ENCODE measurements at regions not wholly inside any gene's neighbourhood (a gene's known extent, or its start where the extent isn't known, plus 50 kb on each side); places are given as distances from the start of the nearest gene placed in this dataset.

GRCh38 chr14:55976655-55977054 lies 141.6 kb upstream of the PELI2 start:
- H2BK120ac ChIP-seq (ENCODE audit: low read depth, low read length), result no peak overlapping the region
- no peak overlapping the region for H3K4me3 ChIP-seq (ENCODE audit: insufficient read depth, low read depth, low read length)
- no peak overlapping the region for H3K27ac ChIP-seq (ENCODE audit: insufficient read depth, low read length)
- no peak for DNase-seq
- no peak overlapping the region for H3K56ac ChIP-seq (ENCODE audit: extremely low read depth, insufficient read depth, low read length)
- no peaks in the 10 kb centered on the region for H3K9me1 ChIP-seq (ENCODE audit: insufficient read depth, low read length)
- H3K36me3 ChIP-seq (ENCODE audit: control insufficient read depth, insufficient read depth, low read length), result no peaks in the 10 kb centered on the region
- H4K5ac ChIP-seq (ENCODE audit: low read depth, low read length), result no peak overlapping the region
- CTCF ChIA-PET, result no interaction called here
- in situ Hi-C loops (cut with MboI; ENCODE audit: low sequenced_read_pairs) (no loop called here), dilution Hi-C loops (cut with HindIII; ENCODE audit: low sequenced_read_pairs, unreplicated experiment) (no loop called here), intact Hi-C loops (cut with micrococcal nuclease) (no loop called here)
- H3K4me2 ChIP-seq (ENCODE audit: low read depth, low read length), result no peak overlapping the region
- BruUV-seq (replicated peaks), result no TSS peak
- H4K91ac ChIP-seq (ENCODE audit: insufficient read depth, low read depth, low read length), result no peak overlapping the region
- no peak overlapping the region for H2BK5ac ChIP-seq (ENCODE audit: low read depth, low read length, poor library complexity, severe bottlenecking)
- H2BK20ac ChIP-seq (ENCODE audit: low read depth, low read length), result no peak overlapping the region
- no peak overlapping the region for H3K4ac ChIP-seq (ENCODE audit: low read depth, low read length)
- no peak overlapping the region for H3K14ac ChIP-seq (replicated peaks; ENCODE audit: low read depth, low read length)
- no peaks in the 10 kb centered on the region for H3K4me1 ChIP-seq (ENCODE audit: control insufficient read depth, insufficient read depth, low read length)
- no peak overlapping the region for H2AK5ac ChIP-seq (ENCODE audit: low read depth, low read length)
- no peak for ATAC-seq (ENCODE audit: low read depth)
- no peak overlapping the region for H2AFZ ChIP-seq (replicated peaks; ENCODE audit: low read length, poor library complexity)
- H2BK15ac ChIP-seq (ENCODE audit: low read depth, low read length), result no peak overlapping the region
- POLR2A ChIA-PET (ENCODE audit: unreplicated experiment), result no interaction called here
- H3K27me3 ChIP-seq (ENCODE audit: control insufficient read depth, insufficient read depth, low read length), result no peaks in the 10 kb centered on the region
- H3K23ac ChIP-seq (ENCODE audit: low read depth, low read length), result no peak overlapping the region
- H3K9ac ChIP-seq (ENCODE audit: low read depth, low read length), result no peak overlapping the region
- WGBS, 2 experiments (ENCODE audit: extremely low coverage in 2 of 2, insufficient read length in 1 of 2), result no CpG with 5 or more reads among the region's 3 CpGs
- H4K20me1 ChIP-seq (ENCODE audit: insufficient read depth, low read length), result no peaks in the 10 kb centered on the region
- H3K18ac ChIP-seq (ENCODE audit: low read depth, low read length), result no peak overlapping the region
- TF ChIP-seq CEBPB (IDR thresholded peaks at IDR 0.05; ENCODE audit: low read depth, low read length) (no peak), POLR2A (IDR thresholded peaks at IDR 0.05; ENCODE audit: low read depth, low read length) (no peak), MAZ (IDR thresholded peaks at IDR 0.05; ENCODE audit: borderline replicate concordance, low read depth, low read length) (no peak), RCOR1 (IDR thresholded peaks at IDR 0.05; ENCODE audit: insufficient replicate concordance, low read length) (no peak), CTCF (conservative IDR thresholded peaks at IDR 0.05; ENCODE audit: low read depth, low read length) (no peak), RFX5 (IDR thresholded peaks at IDR 0.05; ENCODE audit: low read depth, low read length) (no peak)
- H3K79me1 ChIP-seq (ENCODE audit: low read depth in 1 of 2, low read length in 2 of 2), result no peaks in the 10 kb centered on the region
- H3K9me3 ChIP-seq (ENCODE audit: control insufficient read depth, insufficient read depth, low read length), result peaks cover 5% of the 10 kb centered on the region
- no peak overlapping the region for H4K8ac ChIP-seq (ENCODE audit: low read depth in 2 of 2, low read length in 2 of 2)
- no peak overlapping the region for H2AK9ac ChIP-seq (replicated peaks; ENCODE audit: low read depth, low read length, poor library complexity)
